ENCODE measurements at regions not wholly inside any gene's neighbourhood (a gene's known extent, or its start where the extent isn't known, plus 50 kb on each side); places are given as distances from the start of the nearest gene placed in this dataset.
"Not testable (repeated sequence)": the region's sequence is repeated elsewhere in the genome, so short reads cannot be mapped to it uniquely, and the experiment has no call there.

GRCh38 chr1:203559523-203559922 lies 65.6 kb downstream of the OPTC start:
- H3K36me3 Mint-ChIP-seq (ENCODE audit: insufficient read depth), result no peaks in the 10 kb centered on the region
- H3K27ac Mint-ChIP-seq (ENCODE audit: low read depth), result no peak overlapping the region
- DNase-seq (ENCODE audit: low spot score in 2 of 2) (no peak), ATAC-seq (replicated peaks; ENCODE audit: extremely low read depth, poor library complexity, severe bottlenecking) (no peak)
- H3K9me3 Mint-ChIP-seq, result no peaks in the 10 kb centered on the region
- H3K27me3 Mint-ChIP-seq, result peaks cover 10% of the 10 kb centered on the region
- no peaks in the 10 kb centered on the region for H3K4me1 Mint-ChIP-seq
- H3K4me3 Mint-ChIP-seq, result no peak overlapping the region

- not testable (repeated sequence) for H3K4me1 Mint-ChIP-seq; H3K4me3 Mint-ChIP-seq; DNase-seq (ENCODE audit: low spot score in 2 of 2); H3K36me3 Mint-ChIP-seq (ENCODE audit: insufficient read depth); H3K27me3 Mint-ChIP-seq; ATAC-seq (replicated peaks; ENCODE audit: extremely low read depth, poor library complexity, severe bottlenecking); H3K9me3 Mint-ChIP-seq
- peak overlapping the region; percentile 7 for H3K27ac Mint-ChIP-seq (ENCODE audit: low read depth)
These were observed 64.9 kb upstream of the ATP2B4 start for GRCh38 chr1:203561761-203562160.

- ATAC-seq (replicated peaks; ENCODE audit: extremely low read depth, poor library complexity, severe bottlenecking) (no peak), DNase-seq (ENCODE audit: low spot score in 2 of 2) (no peak)
- no peaks in the 10 kb centered on the region for H3K9me3 Mint-ChIP-seq
- no peaks in the 10 kb centered on the region for H3K36me3 Mint-ChIP-seq (ENCODE audit: insufficient read depth)
- no peak overlapping the region for H3K4me3 Mint-ChIP-seq
- no peaks in the 10 kb centered on the region for H3K27me3 Mint-ChIP-seq
- no peak overlapping the region for H3K27ac Mint-ChIP-seq (ENCODE audit: low read depth)
- H3K4me1 Mint-ChIP-seq, result no peaks in the 10 kb centered on the region
These were observed 63.3 kb upstream of the ATP2B4 start for GRCh38 chr1:203563291-203563690.

GRCh38 chr1:203564024-203564423 lies 62.6 kb upstream of the ATP2B4 start:
- Mint-ChIP-seq H3K4me3 (no peak overlapping the region), H3K36me3 (ENCODE audit: insufficient read depth) (no peaks in the 10 kb centered on the region), H3K27ac (ENCODE audit: low read depth) (no peak overlapping the region), H3K27me3 (peaks cover under 1% of the 10 kb centered on the region), H3K4me1 (no peaks in the 10 kb centered on the region), H3K9me3 (no peaks in the 10 kb centered on the region)
- DNase-seq (ENCODE audit: low spot score in 2 of 2) (no peak), ATAC-seq (replicated peaks; ENCODE audit: extremely low read depth, poor library complexity, severe bottlenecking) (no peak)

- DNase-seq (ENCODE audit: low spot score in 2 of 2) (no peak), ATAC-seq (replicated peaks; ENCODE audit: extremely low read depth, poor library complexity, severe bottlenecking) (no peak)
- H3K4me3 Mint-ChIP-seq, result no peak overlapping the region
- peaks cover 10% of the 10 kb centered on the region for H3K27me3 Mint-ChIP-seq
- H3K9me3 Mint-ChIP-seq, result no peaks in the 10 kb centered on the region
- no peak overlapping the region for H3K27ac Mint-ChIP-seq (ENCODE audit: low read depth)
- no peaks in the 10 kb centered on the region for H3K36me3 Mint-ChIP-seq (ENCODE audit: insufficient read depth)
- no peaks in the 10 kb centered on the region for H3K4me1 Mint-ChIP-seq
These were observed 61.6 kb upstream of the ATP2B4 start for GRCh38 chr1:203565049-203565448.

GRCh38 chr1:203565981-203566380 lies 60.7 kb upstream of the ATP2B4 start:
- H3K36me3 Mint-ChIP-seq (ENCODE audit: insufficient read depth), result no peaks in the 10 kb centered on the region
- ATAC-seq (replicated peaks; ENCODE audit: extremely low read depth, poor library complexity, severe bottlenecking) (no peak), DNase-seq (ENCODE audit: low spot score in 2 of 2) (no peak)
- no peaks in the 10 kb centered on the region for H3K4me1 Mint-ChIP-seq
- H3K4me3 Mint-ChIP-seq, result no peak overlapping the region
- H3K9me3 Mint-ChIP-seq, result no peaks in the 10 kb centered on the region
- peaks cover 20% of the 10 kb centered on the region for H3K27me3 Mint-ChIP-seq
- no peak overlapping the region for H3K27ac Mint-ChIP-seq (ENCODE audit: low read depth)

- H3K4me1 Mint-ChIP-seq; H3K36me3 Mint-ChIP-seq (ENCODE audit: insufficient read depth); DNase-seq (ENCODE audit: low spot score in 2 of 2); H3K9me3 Mint-ChIP-seq; H3K27ac Mint-ChIP-seq (ENCODE audit: low read depth); ATAC-seq (replicated peaks; ENCODE audit: extremely low read depth, poor library complexity, severe bottlenecking); H3K4me3 Mint-ChIP-seq: not testable (repeated sequence)
- peaks cover 20% of the 10 kb centered on the region for H3K27me3 Mint-ChIP-seq
These were observed 59.7 kb upstream of the ATP2B4 start for GRCh38 chr1:203566966-203567365.

GRCh38 chr1:203567596-203567995 lies 59.0 kb upstream of the ATP2B4 start:
- Mint-ChIP-seq H3K9me3 (no peaks in the 10 kb centered on the region), H3K4me1 (no peaks in the 10 kb centered on the region), H3K27me3 (peaks cover 20% of the 10 kb centered on the region), H3K4me3 (no peak overlapping the region), H3K36me3 (ENCODE audit: insufficient read depth) (no peaks in the 10 kb centered on the region), H3K27ac (ENCODE audit: low read depth) (no peak overlapping the region)
- ATAC-seq (replicated peaks; ENCODE audit: extremely low read depth, poor library complexity, severe bottlenecking), result no peak
- no peak for DNase-seq (ENCODE audit: low spot score in 2 of 2)

- DNase-seq (ENCODE audit: low spot score in 2 of 2) (no peak), ATAC-seq (replicated peaks; ENCODE audit: extremely low read depth, poor library complexity, severe bottlenecking) (no peak)
- H3K4me3 Mint-ChIP-seq, result no peak overlapping the region
- H3K27ac Mint-ChIP-seq (ENCODE audit: low read depth), result no peak overlapping the region
- no peaks in the 10 kb centered on the region for H3K4me1 Mint-ChIP-seq
- peaks cover 28% of the 10 kb centered on the region for H3K27me3 Mint-ChIP-seq
- H3K9me3 Mint-ChIP-seq, result no peaks in the 10 kb centered on the region
- H3K36me3 Mint-ChIP-seq (ENCODE audit: insufficient read depth), result no peaks in the 10 kb centered on the region
These were observed 56.9 kb upstream of the ATP2B4 start for GRCh38 chr1:203569490-203570318.

- H3K27ac Mint-ChIP-seq (ENCODE audit: low read depth), result no peak overlapping the region
- DNase-seq (ENCODE audit: low spot score in 2 of 2), result no peak
- H3K4me1 Mint-ChIP-seq, result no peaks in the 10 kb centered on the region
- ATAC-seq (replicated peaks; ENCODE audit: extremely low read depth, poor library complexity, severe bottlenecking), result no peak
- no peak overlapping the region for H3K4me3 Mint-ChIP-seq
- H3K9me3 Mint-ChIP-seq, result no peaks in the 10 kb centered on the region
- H3K36me3 Mint-ChIP-seq (ENCODE audit: insufficient read depth), result no peaks in the 10 kb centered on the region
- H3K27me3 Mint-ChIP-seq, result peaks cover 28% of the 10 kb centered on the region
These were observed 55.8 kb upstream of the ATP2B4 start for GRCh38 chr1:203570805-203571204.

GRCh38 chr1:203571661-203572060 lies 55.0 kb upstream of the ATP2B4 start:
- no peak overlapping the region for H3K4me3 Mint-ChIP-seq
- no peak overlapping the region for H3K27ac Mint-ChIP-seq (ENCODE audit: low read depth)
- ATAC-seq (replicated peaks; ENCODE audit: extremely low read depth, poor library complexity, severe bottlenecking) (no peak), DNase-seq (ENCODE audit: low spot score in 2 of 2) (no peak)
- H3K9me3 Mint-ChIP-seq, result no peaks in the 10 kb centered on the region
- no peaks in the 10 kb centered on the region for H3K36me3 Mint-ChIP-seq (ENCODE audit: insufficient read depth)
- H3K4me1 Mint-ChIP-seq, result no peaks in the 10 kb centered on the region
- peaks cover 28% of the 10 kb centered on the region for H3K27me3 Mint-ChIP-seq

GRCh38 chr1:203572134-203572625 lies 54.5 kb upstream of the ATP2B4 start:
- DNase-seq (ENCODE audit: low spot score in 2 of 2), result no peak
- Mint-ChIP-seq H3K27ac (ENCODE audit: low read depth) (no peak overlapping the region), H3K4me1 (no peaks in the 10 kb centered on the region), H3K27me3 (peaks cover 28% of the 10 kb centered on the region), H3K4me3 (no peak overlapping the region), H3K36me3 (ENCODE audit: insufficient read depth) (no peaks in the 10 kb centered on the region), H3K9me3 (no peaks in the 10 kb centered on the region)
- ATAC-seq (replicated peaks; ENCODE audit: extremely low read depth, poor library complexity, severe bottlenecking), result no peak

- H3K36me3 Mint-ChIP-seq (ENCODE audit: insufficient read depth), result no peaks in the 10 kb centered on the region
- no peak overlapping the region for H3K27ac Mint-ChIP-seq (ENCODE audit: low read depth)
- H3K27me3 Mint-ChIP-seq, result peaks cover 28% of the 10 kb centered on the region
- H3K9me3 Mint-ChIP-seq, result no peaks in the 10 kb centered on the region
- DNase-seq (ENCODE audit: low spot score in 2 of 2) (no peak), ATAC-seq (replicated peaks; ENCODE audit: extremely low read depth, poor library complexity, severe bottlenecking) (no peak)
- no peaks in the 10 kb centered on the region for H3K4me1 Mint-ChIP-seq
- H3K4me3 Mint-ChIP-seq, result no peak overlapping the region
These were observed 52.9 kb upstream of the ATP2B4 start for GRCh38 chr1:203573730-203574129.

Data from central memory CD8-positive, alpha-beta T cell (primary cell).